ENCODE measurements at regions not wholly inside any gene's neighbourhood (a gene's known extent, or its start where the extent isn't known, plus 50 kb on each side); places are given as distances from the start of the nearest gene placed in this dataset.

- TF ChIP-seq POLR2A (IDR thresholded peaks at IDR 0.05; ENCODE audit: low read length): no peak
- no peak for TF ChIP-seq GATA1 (IDR thresholded peaks at IDR 0.05; ENCODE audit: low read depth, low read length)
Observed at GRCh38 chr3:102025606-102026270, 176.4 kb downstream of the NFKBIZ start.

Data from erythroblast (primary cell).